ENCODE measurements at regions not wholly inside any gene's neighbourhood (a gene's known extent, or its start where the extent isn't known, plus 50 kb on each side); places are given as distances from the start of the nearest gene placed in this dataset.

- no peak for ATAC-seq (ENCODE audit: low FRiP score)
- TF ChIP-seq CTCF (IDR thresholded peaks at IDR 0.05) = no peak
- DNase-seq (ENCODE audit: low spot score) = no peak
Measured at GRCh38 chr2:83944191-83944590, 514.9 kb downstream of the SUCLG1 start.

GRCh38 chr2:83943265-83943664 is 515.8 kb downstream of the SUCLG1 start:
- no peak for TF ChIP-seq CTCF (IDR thresholded peaks at IDR 0.05)
- ATAC-seq (ENCODE audit: low FRiP score) = no peak
- DNase-seq (ENCODE audit: low spot score) = no peak

GRCh38 chr2:83941886-83942285 is 517.2 kb downstream of the SUCLG1 start:
- ATAC-seq (ENCODE audit: low FRiP score) (no peak), DNase-seq (ENCODE audit: low spot score) (no peak)
- TF ChIP-seq CTCF (IDR thresholded peaks at IDR 0.05) = no peak

GRCh38 chr2:83933749-83934148 is 525.3 kb downstream of the SUCLG1 start:
- DNase-seq (ENCODE audit: low spot score) (no peak), ATAC-seq (ENCODE audit: low FRiP score) (no peak)
- TF ChIP-seq CTCF (IDR thresholded peaks at IDR 0.05) = no peak

- ATAC-seq (ENCODE audit: low FRiP score) (no peak), DNase-seq (ENCODE audit: low spot score) (no peak)
- TF ChIP-seq CTCF (IDR thresholded peaks at IDR 0.05) = no peak
Measured at GRCh38 chr2:83923531-83923930, 535.5 kb downstream of the SUCLG1 start.

- TF ChIP-seq CTCF (IDR thresholded peaks at IDR 0.05) = no peak
- ATAC-seq (ENCODE audit: low FRiP score) (no peak), DNase-seq (ENCODE audit: low spot score) (no peak)
Measured at GRCh38 chr2:83916559-83916958, 542.5 kb downstream of the SUCLG1 start.

GRCh38 chr2:83915381-83915780 is 543.7 kb downstream of the SUCLG1 start:
- DNase-seq (ENCODE audit: low spot score) (no peak), ATAC-seq (ENCODE audit: low FRiP score) (no peak)
- no peak for TF ChIP-seq CTCF (IDR thresholded peaks at IDR 0.05)

All from omental fat pad (tissue), 3 donors.